Smooth muscle cell (in vitro differentiated cells): ENCODE measurements at regions not wholly inside any gene's neighbourhood (a gene's known extent, or its start where the extent isn't known, plus 50 kb on each side); places are given as distances from the start of the nearest gene placed in this dataset.

Source experiments
- DNase-seq: peaks from one replicate; lab custom pipeline; 2025; ENCODE audit not compliant: unreplicated experiment; lab: John Stamatoyannopoulos, UW
- H2AFZ ChIP-seq: fragments of 200-600 bp; sonication (generic); 2 replicates; pipeline ENCODE4 v1.6.0; 2016; ENCODE audit warnings: antibody characterized with exemption, low read depth, mild to moderate bottlenecking
- H3F3A ChIP-seq: fragments of 200-600 bp; sonication (generic); 2 replicates; pipeline ENCODE4 v1.6.0; 2017; ENCODE audit warnings: antibody characterized with exemption, low read depth
- H3K27ac ChIP-seq: fragments of 200-600 bp; sonication (generic); 2 replicates; pipeline ENCODE4 v1.5.1; 2016; ENCODE audit warnings: low read depth, mild to moderate bottlenecking
- H3K27me3 ChIP-seq: fragments of 200-600 bp; sonication (generic); 2 replicates; pipeline ENCODE4 v1.6.1; 2016; ENCODE audit warnings: low read depth, mild to moderate bottlenecking
- H3K36me3 ChIP-seq: fragments of 200-600 bp; sonication (generic); 2 replicates; pipeline ENCODE4 v1.5.1; 2016; ENCODE audit warnings: low read depth
- H3K4me1 ChIP-seq: fragments of 200-600 bp; sonication (generic); 2 replicates; pipeline ENCODE4 v1.5.1; 2016; ENCODE audit warnings: low read depth
- H3K4me2 ChIP-seq: fragments of 200-600 bp; sonication (generic); 2 replicates; pipeline ENCODE4 v1.6.0; 2016; ENCODE audit warnings: mild to moderate bottlenecking
- H3K4me3 ChIP-seq: fragments of 200-600 bp; sonication (generic); 2 replicates; pipeline ENCODE4 v1.5.1; 2016; ENCODE audit warnings: mild to moderate bottlenecking
- H3K79me2 ChIP-seq: fragments of 200-600 bp; sonication (generic); 2 replicates; pipeline ENCODE4 v1.6.0; 2016; ENCODE audit warnings: low read depth, mild to moderate bottlenecking
- H3K9ac ChIP-seq: fragments of 200-600 bp; sonication (generic); 2 replicates; pipeline ENCODE4 v1.6.0; 2016; ENCODE audit warnings: low read depth
- H3K9me3 ChIP-seq: fragments of 200-600 bp; sonication (generic); replicated peaks from 2 replicates; pipeline ENCODE4 v1.5.1; 2016; ENCODE audit warnings: low read depth
- H4K20me1 ChIP-seq: fragments of 200-600 bp; sonication (generic); 2 replicates; pipeline ENCODE4 v1.6.0; 2016; ENCODE audit warnings: low read depth
- CTCF ChIP-seq: fragments of 200-600 bp; sonication (generic); IDR thresholded peaks from 2 replicates; pipeline ENCODE4 v1.5.1; 2017; ENCODE audit warnings: borderline replicate concordance, mild to moderate bottlenecking, antibody characterized with exemption; ENCODE audit not compliant: insufficient read depth, poor library complexity, severe bottlenecking
- WGBS: methylation state at CpG from one replicate; pipeline ENCODE4 v1.1.7; 2016; ENCODE audit warnings: low lambda C conversion rate; 5-methylcytosine and 5-hydroxymethylcytosine counted together

- no peaks in the 10 kb centered on the region for H3K36me3 ChIP-seq
- DNase-seq, result no peak
- H3K9ac ChIP-seq, result no peak overlapping the region
- H3K4me2 ChIP-seq, result no peak overlapping the region
- no peaks in the 10 kb centered on the region for H3F3A ChIP-seq
- no peaks in the 10 kb centered on the region for H3K79me2 ChIP-seq
- H4K20me1 ChIP-seq, result no peaks in the 10 kb centered on the region
- no peak overlapping the region for H3K4me3 ChIP-seq
- TF ChIP-seq CTCF, result no peak
- no peak overlapping the region for H3K27ac ChIP-seq
- H2AFZ ChIP-seq, result no peak overlapping the region
- H3K4me1 ChIP-seq, result no peaks in the 10 kb centered on the region
- 94% methylated on average over 9 of the region's 9 CpGs for WGBS
- H3K9me3 ChIP-seq, result no peaks in the 10 kb centered on the region
- peaks cover 10% of the 10 kb centered on the region for H3K27me3 ChIP-seq
Observed at GRCh38 chr20:58094160-58094559, 134.3 kb downstream of the ANKRD60 start.

DNA sequence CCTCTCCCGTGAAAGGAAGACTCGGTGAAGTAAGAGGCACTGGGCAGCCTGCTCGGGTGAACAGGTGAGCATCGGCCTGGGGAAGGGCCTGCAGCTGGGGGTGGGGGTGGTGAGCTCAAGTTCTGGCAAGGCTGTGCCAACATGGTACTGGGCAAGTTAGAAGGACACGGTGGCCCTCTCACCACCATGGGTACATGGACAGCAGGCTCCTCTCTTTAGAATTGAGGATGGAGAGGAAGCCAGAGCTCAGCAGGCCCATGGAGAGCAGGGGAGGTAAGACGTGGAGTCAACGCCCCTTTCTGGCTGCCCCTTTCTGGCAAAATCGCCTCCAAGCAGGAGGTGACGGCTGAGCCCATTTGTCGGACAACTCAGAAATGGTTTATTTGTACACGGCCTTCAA lies 135.6 kb downstream of the ANKRD60 start:
- Histone ChIP-seq H3K27me3 (peaks cover 2% of the 10 kb centered on the region), H4K20me1 (no peaks in the 10 kb centered on the region), H3K79me2 (no peaks in the 10 kb centered on the region), H3K4me1 (no peaks in the 10 kb centered on the region), H3K4me2 (no peak overlapping the region), H3K9ac (no peak overlapping the region), H3F3A (peaks cover under 1% of the 10 kb centered on the region), H3K9me3 (no peaks in the 10 kb centered on the region), H3K4me3 (no peak overlapping the region), H3K36me3 (no peaks in the 10 kb centered on the region), H2AFZ (no peak overlapping the region), H3K27ac (no peak overlapping the region)
- 92% methylated on average over 11 of the region's 11 CpGs for WGBS
- TF ChIP-seq CTCF, result no peak
- DNase-seq, result no peak

- no peaks in the 10 kb centered on the region for H3K36me3 ChIP-seq
- no peak for TF ChIP-seq CTCF
- no peak overlapping the region for H3K4me2 ChIP-seq
- DNase-seq, result no peak
- H2AFZ ChIP-seq, result no peak overlapping the region
- H3F3A ChIP-seq, result peaks cover 3% of the 10 kb centered on the region
- H3K27ac ChIP-seq, result no peak overlapping the region
- no peaks in the 10 kb centered on the region for H3K4me1 ChIP-seq
- no peaks in the 10 kb centered on the region for H3K9me3 ChIP-seq
- 95% methylated on average over 4 of the region's 4 CpGs for whole genome bisulfite sequencing
- no peaks in the 10 kb centered on the region for H3K27me3 ChIP-seq
- no peaks in the 10 kb centered on the region for H3K79me2 ChIP-seq
- no peaks in the 10 kb centered on the region for H4K20me1 ChIP-seq
- no peak overlapping the region for H3K9ac ChIP-seq
- no peak overlapping the region for H3K4me3 ChIP-seq
Observed at GRCh38 chr20:58092353-58092752, 136.1 kb downstream of the ANKRD60 start.

DNA sequence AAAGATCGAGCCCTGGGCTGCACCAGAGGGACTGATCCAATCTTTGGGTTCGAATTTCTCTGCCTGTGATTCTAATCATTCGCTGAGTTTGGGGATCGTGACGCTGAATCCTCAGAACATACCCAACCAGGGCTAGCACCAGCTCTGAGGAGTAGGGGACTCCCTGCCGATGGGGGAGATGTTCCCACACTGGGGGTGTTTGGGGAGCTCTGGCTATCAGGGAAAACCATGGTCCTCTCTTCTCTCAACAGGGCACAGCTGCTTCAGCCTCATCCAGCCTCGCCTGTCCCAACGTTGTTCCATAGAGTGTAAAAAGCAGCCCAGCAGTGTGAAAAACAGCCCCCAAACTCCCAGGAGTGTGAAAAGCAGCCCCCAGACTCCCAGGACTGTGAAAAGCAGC lies 136.6 kb downstream of the ANKRD60 start:
- 86% methylated on average over 8 of the region's 8 CpGs for WGBS
- no peak overlapping the region for H3K4me3 ChIP-seq
- H3F3A ChIP-seq, result peaks cover 3% of the 10 kb centered on the region
- H3K4me2 ChIP-seq, result no peak overlapping the region
- H3K9me3 ChIP-seq, result no peaks in the 10 kb centered on the region
- no peaks in the 10 kb centered on the region for H3K4me1 ChIP-seq
- no peaks in the 10 kb centered on the region for H3K79me2 ChIP-seq
- no peak overlapping the region for H3K27ac ChIP-seq
- no peak for TF ChIP-seq CTCF
- DNase-seq, result no peak
- H2AFZ ChIP-seq, result no peak overlapping the region
- no peak overlapping the region for H3K9ac ChIP-seq
- H4K20me1 ChIP-seq, result no peaks in the 10 kb centered on the region
- H3K27me3 ChIP-seq, result no peaks in the 10 kb centered on the region
- H3K36me3 ChIP-seq, result no peaks in the 10 kb centered on the region
